SK-N-SH treated with all-trans-retinoic acid at 6 μM for 48 hours (cell line): ENCODE measurements at regions not wholly inside any gene's neighbourhood (a gene's known extent, or its start where the extent isn't known, plus 50 kb on each side); places are given as distances from the start of the nearest gene placed in this dataset.

Experiments used
- ATAC-seq: fragments of 200-7000 bp; cut with Tn5 transposase; 3 replicates; pipeline ENCODE4 v1.9.1; 2020; ENCODE audit warnings: mild to moderate bottlenecking, moderate library complexity
- ARNTL ChIP-seq: fragments of 450-650 bp; formaldehyde crosslinking; IDR thresholded peaks from 2 replicates; pipeline ENCODE4 v1.5.0; 2020; ENCODE audit warnings: low read depth, mild to moderate bottlenecking, moderate library complexity, borderline replicate concordance
- BACH2 ChIP-seq: fragments of 250-450 bp; sonication (Bioruptor Pico); IDR thresholded peaks from 2 replicates; pipeline ENCODE4 v1.9.0; 2021; ENCODE audit warnings: mild to moderate bottlenecking, borderline replicate concordance
- CREB5 ChIP-seq: fragments of 250-450 bp; sonication (Bioruptor Pico); IDR thresholded peaks from 2 replicates; pipeline ENCODE4 v1.5.1; 2020; ENCODE audit warnings: low read depth, mild to moderate bottlenecking, moderate library complexity
- CSRNP3 ChIP-seq: fragments of 250-450 bp; sonication (Bioruptor Pico); IDR thresholded peaks from 2 replicates; pipeline ENCODE4 v1.5.1; 2021; ENCODE audit warnings: mild to moderate bottlenecking, moderate library complexity
- ESRRG ChIP-seq: fragments of 250-450 bp; sonication (Bioruptor Pico); IDR thresholded peaks from 2 replicates; pipeline ENCODE4 v1.6.1; 2021; ENCODE audit warnings: mild to moderate bottlenecking
- GLIS3 ChIP-seq: fragments of 250-450 bp; sonication (Bioruptor Pico); IDR thresholded peaks from 2 replicates; pipeline ENCODE4 v1.5.0; 2020; ENCODE audit warnings: mild to moderate bottlenecking, moderate library complexity
- OSR1 ChIP-seq: fragments of 250-450 bp; sonication (Bioruptor Pico); IDR thresholded peaks from 2 replicates; pipeline ENCODE4 v1.8.0; 2022; ENCODE audit warnings: moderate library complexity, mild to moderate bottlenecking, inconsistent platforms
- PATZ1 ChIP-seq: fragments of 250-450 bp; sonication (Bioruptor Pico); IDR thresholded peaks from 2 replicates; pipeline ENCODE4 v1.8.0; 2020; ENCODE audit warnings: mild to moderate bottlenecking, moderate library complexity, borderline replicate concordance
- PPARA ChIP-seq: fragments of 250-450 bp; sonication (Bioruptor Pico); IDR thresholded peaks from 2 replicates; pipeline ENCODE4 v1.5.0; 2020; ENCODE audit warnings: mild to moderate bottlenecking, borderline replicate concordance
- SNAI2 ChIP-seq: fragments of 250-450 bp; sonication (Bioruptor Pico); IDR thresholded peaks from 2 replicates; pipeline ENCODE4 v1.5.0; 2020; ENCODE audit warnings: mild to moderate bottlenecking, moderate library complexity
- TCF4 ChIP-seq: fragments of 250-450 bp; sonication (Bioruptor Pico); IDR thresholded peaks from 2 replicates; pipeline ENCODE4 v1.8.0; 2021; ENCODE audit warnings: mild to moderate bottlenecking, moderate library complexity, borderline replicate concordance
- TOX ChIP-seq: fragments of 250-450 bp; sonication (Bioruptor Pico); IDR thresholded peaks from 2 replicates; pipeline ENCODE4 v1.8.0; 2021; ENCODE audit warnings: mild to moderate bottlenecking, moderate library complexity, borderline replicate concordance
- ZC3H10 ChIP-seq: fragments of 250-450 bp; sonication (Bioruptor Pico); IDR thresholded peaks from 2 replicates; pipeline ENCODE4 v1.5.1; 2021; ENCODE audit warnings: mild to moderate bottlenecking, moderate library complexity
- ZFP3 ChIP-seq: fragments of 250-450 bp; sonication (Bioruptor Pico); IDR thresholded peaks from 2 replicates; pipeline ENCODE4 v1.5.0; 2020; ENCODE audit warnings: mild to moderate bottlenecking, moderate library complexity
- ZFP30 ChIP-seq: fragments of 450-650 bp; formaldehyde crosslinking; IDR thresholded peaks from 2 replicates; pipeline ENCODE4 v1.5.0; 2022; ENCODE audit warnings: mild to moderate bottlenecking, moderate library complexity
- ZNF565 ChIP-seq: fragments of 450-650 bp; formaldehyde crosslinking; conservative IDR thresholded peaks from 2 replicates; pipeline ENCODE4 v1.5.0; 2020; ENCODE audit warnings: low read depth, mild to moderate bottlenecking, moderate library complexity
- TF ChIP-seq, protein P1 (sequence below): fragments of 250-450 bp; sonication (Bioruptor Pico); IDR thresholded peaks from 2 replicates; pipeline ENCODE4 v1.5.0; 2020; ENCODE audit warnings: mild to moderate bottlenecking, moderate library complexity
- TF ChIP-seq, protein P2 (sequence below): fragments of 250-450 bp; sonication (Bioruptor Pico); IDR thresholded peaks from 2 replicates; pipeline ENCODE4 v1.8.0; 2021; ENCODE audit warnings: low read depth, mild to moderate bottlenecking, moderate library complexity, borderline replicate concordance

GRCh38 chr3:162936706-162937105, 1440.1 kb downstream of the OTOL1 start:
- ATAC-seq: no peak
- TF ChIP-seq ZNF565 (CRISPR knock-in tag): no peak
- TF ChIP-seq ZFP3 (CRISPR knock-in tag): no peak
- TF ChIP-seq ZFP30 (CRISPR knock-in tag): no peak
- no peak for TF ChIP-seq SNAI2 (CRISPR knock-in tag)
- no peak for TF ChIP-seq GLIS3
- no peak for TF ChIP-seq PATZ1 (CRISPR knock-in tag)
- TF ChIP-seq BACH2 (CRISPR knock-in tag): no peak
- no peak for TF ChIP-seq TCF4
- no peak for TF ChIP-seq ESRRG
- TF ChIP-seq, protein P1, sequence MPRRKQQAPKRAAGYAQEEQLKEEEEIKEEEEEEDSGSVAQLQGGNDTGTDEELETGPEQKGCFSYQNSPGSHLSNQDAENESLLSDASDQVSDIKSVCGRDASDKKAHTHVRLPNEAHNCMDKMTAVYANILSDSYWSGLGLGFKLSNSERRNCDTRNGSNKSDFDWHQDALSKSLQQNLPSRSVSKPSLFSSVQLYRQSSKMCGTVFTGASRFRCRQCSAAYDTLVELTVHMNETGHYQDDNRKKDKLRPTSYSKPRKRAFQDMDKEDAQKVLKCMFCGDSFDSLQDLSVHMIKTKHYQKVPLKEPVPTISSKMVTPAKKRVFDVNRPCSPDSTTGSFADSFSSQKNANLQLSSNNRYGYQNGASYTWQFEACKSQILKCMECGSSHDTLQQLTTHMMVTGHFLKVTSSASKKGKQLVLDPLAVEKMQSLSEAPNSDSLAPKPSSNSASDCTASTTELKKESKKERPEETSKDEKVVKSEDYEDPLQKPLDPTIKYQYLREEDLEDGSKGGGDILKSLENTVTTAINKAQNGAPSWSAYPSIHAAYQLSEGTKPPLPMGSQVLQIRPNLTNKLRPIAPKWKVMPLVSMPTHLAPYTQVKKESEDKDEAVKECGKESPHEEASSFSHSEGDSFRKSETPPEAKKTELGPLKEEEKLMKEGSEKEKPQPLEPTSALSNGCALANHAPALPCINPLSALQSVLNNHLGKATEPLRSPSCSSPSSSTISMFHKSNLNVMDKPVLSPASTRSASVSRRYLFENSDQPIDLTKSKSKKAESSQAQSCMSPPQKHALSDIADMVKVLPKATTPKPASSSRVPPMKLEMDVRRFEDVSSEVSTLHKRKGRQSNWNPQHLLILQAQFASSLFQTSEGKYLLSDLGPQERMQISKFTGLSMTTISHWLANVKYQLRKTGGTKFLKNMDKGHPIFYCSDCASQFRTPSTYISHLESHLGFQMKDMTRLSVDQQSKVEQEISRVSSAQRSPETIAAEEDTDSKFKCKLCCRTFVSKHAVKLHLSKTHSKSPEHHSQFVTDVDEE (CRISPR knock-in tag): no peak
- TF ChIP-seq CREB5: no peak
- TF ChIP-seq TOX (CRISPR knock-in tag): no peak
- TF ChIP-seq ZC3H10 (CRISPR knock-in tag): no peak
- TF ChIP-seq ARNTL: no peak
- TF ChIP-seq OSR1 (CRISPR knock-in tag): no peak

GRCh38 chr3:162938083-162938482, 1441.5 kb downstream of the OTOL1 start:
- ATAC-seq: no peak
- TF ChIP-seq CREB5: no peak
- no peak for TF ChIP-seq CSRNP3 (CRISPR knock-in tag)
- TF ChIP-seq ZC3H10 (CRISPR knock-in tag): no peak
- TF ChIP-seq ZNF565 (CRISPR knock-in tag): no peak
- TF ChIP-seq OSR1 (CRISPR knock-in tag): no peak
- TF ChIP-seq PPARA (CRISPR knock-in tag): no peak
- no peak for TF ChIP-seq SNAI2 (CRISPR knock-in tag)
- no peak for TF ChIP-seq ZFP3 (CRISPR knock-in tag)
- TF ChIP-seq, protein P1 (CRISPR knock-in tag): no peak
- TF ChIP-seq, protein P2, sequence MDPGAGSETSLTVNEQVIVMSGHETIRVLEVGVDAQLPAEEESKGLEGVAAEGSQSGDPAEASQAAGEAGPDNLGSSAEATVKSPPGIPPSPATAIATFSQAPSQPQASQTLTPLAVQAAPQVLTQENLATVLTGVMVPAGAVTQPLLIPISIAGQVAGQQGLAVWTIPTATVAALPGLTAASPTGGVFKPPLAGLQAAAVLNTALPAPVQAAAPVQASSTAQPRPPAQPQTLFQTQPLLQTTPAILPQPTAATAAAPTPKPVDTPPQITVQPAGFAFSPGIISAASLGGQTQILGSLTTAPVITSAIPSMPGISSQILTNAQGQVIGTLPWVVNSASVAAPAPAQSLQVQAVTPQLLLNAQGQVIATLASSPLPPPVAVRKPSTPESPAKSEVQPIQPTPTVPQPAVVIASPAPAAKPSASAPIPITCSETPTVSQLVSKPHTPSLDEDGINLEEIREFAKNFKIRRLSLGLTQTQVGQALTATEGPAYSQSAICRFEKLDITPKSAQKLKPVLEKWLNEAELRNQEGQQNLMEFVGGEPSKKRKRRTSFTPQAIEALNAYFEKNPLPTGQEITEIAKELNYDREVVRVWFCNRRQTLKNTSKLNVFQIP (CRISPR knock-in tag): no peak
